Thoracic aorta (tissue), 2 donors: ENCODE measurements at regions not wholly inside any gene's neighbourhood (a gene's known extent, or its start where the extent isn't known, plus 50 kb on each side); places are given as distances from the start of the nearest gene placed in this dataset.

Source experiments
- ATAC-seq: fragments of 150-250 bp; one replicate; pipeline ENCODE4 v1.8.0; 2017; ENCODE audit warnings: low read depth; ENCODE audit not compliant: insufficient number of reproducible peaks, low FRiP score
- DNase-seq: peaks from one replicate; pipeline ENCODE4 v3.0.0-alpha.2; 2020; ENCODE audit warnings: low spot score
- H3K27ac ChIP-seq, 2 donors: fragments of 200-600 bp; sonication (generic); 1 replicate in 1 of 2; 2 replicates in 1 of 2; pipeline ENCODE4 v1.5.1; 2016; ENCODE audit warnings: mild to moderate bottlenecking in 2 of 2, moderate library complexity in 2 of 2
- H3K27me3 ChIP-seq: fragments of 200-600 bp; sonication (generic); replicated peaks from 2 replicates; pipeline ENCODE4 v1.6.0; 2016; ENCODE audit warnings: mild to moderate bottlenecking; ENCODE audit not compliant: insufficient read depth
- H3K36me3 ChIP-seq: fragments of 200-600 bp; sonication (generic); one replicate; pipeline ENCODE4 v1.5.1; 2016
- H3K4me1 ChIP-seq, 2 donors: fragments of 200-600 bp; sonication (generic); 1 replicate in 1 of 2; 2 replicates in 1 of 2; pipeline versions ENCODE4 v1.5.1 to v1.6.0; 2016; ENCODE audit warnings: low read depth in 2 of 2, mild to moderate bottlenecking in 1 of 2; ENCODE audit not compliant: control insufficient read depth in 1 of 2
- H3K4me3 ChIP-seq: fragments of 200-600 bp; sonication (generic); 2 replicates; pipeline ENCODE4 v1.5.1; 2016; ENCODE audit warnings: mild to moderate bottlenecking
- H3K9me3 ChIP-seq: fragments of 200-600 bp; sonication (generic); 2 replicates; pipeline ENCODE4 v1.5.1; 2016
- TF ChIP-seq, protein P1 (sequence below): fragments of 200-600 bp; sonication (generic); IDR thresholded peaks from one replicate; pipeline ENCODE4 v1.5.1; 2019; ENCODE audit warnings: antibody characterized with exemption

DNA sequence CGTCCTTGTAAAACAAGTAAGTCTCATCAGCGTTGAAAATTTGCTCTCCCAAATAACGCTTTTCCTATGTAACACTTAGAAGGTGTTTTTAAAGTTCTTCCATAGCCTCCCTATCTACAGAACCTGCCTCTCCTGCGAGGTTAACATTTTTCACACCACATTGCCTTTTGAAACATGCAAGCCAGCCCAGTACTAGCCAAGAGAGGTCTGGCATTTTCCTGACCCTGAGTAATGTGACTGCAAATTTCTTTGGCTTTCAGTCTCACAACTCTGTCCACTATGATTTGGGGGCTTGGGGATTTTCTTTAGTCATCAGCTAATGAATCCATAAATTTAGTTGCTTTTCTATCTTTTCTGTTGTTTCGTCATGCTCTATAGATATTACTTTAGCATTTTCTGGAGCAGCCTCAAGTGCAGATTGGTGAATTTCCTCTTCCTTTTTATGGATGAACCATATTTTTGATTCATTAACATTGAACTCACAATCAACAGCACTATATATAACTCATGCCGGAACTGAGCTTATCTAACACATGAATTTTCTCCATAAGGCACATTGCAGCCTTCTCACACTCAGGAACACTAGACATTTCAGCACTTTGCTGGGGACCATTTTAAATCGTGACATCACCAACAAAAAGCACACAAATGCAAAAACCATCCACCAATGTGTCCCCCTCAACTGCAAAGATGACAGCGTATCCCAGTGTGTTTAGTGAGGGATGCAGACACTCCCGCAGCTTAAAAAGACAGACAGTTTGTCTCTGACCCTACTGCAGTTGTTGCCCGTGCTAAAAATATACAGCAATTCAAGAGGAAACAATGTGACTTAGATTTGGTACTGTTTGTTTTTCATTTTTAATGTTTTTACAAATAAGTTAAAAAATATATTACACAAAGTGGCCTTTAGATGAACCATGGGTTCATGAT is 77.2 kb upstream of the SPATA31C2 start:
- H3K36me3 ChIP-seq, result no peaks in the 10 kb centered on the region
- no peaks in the 10 kb centered on the region for H3K9me3 ChIP-seq
- TF ChIP-seq, protein P1, sequence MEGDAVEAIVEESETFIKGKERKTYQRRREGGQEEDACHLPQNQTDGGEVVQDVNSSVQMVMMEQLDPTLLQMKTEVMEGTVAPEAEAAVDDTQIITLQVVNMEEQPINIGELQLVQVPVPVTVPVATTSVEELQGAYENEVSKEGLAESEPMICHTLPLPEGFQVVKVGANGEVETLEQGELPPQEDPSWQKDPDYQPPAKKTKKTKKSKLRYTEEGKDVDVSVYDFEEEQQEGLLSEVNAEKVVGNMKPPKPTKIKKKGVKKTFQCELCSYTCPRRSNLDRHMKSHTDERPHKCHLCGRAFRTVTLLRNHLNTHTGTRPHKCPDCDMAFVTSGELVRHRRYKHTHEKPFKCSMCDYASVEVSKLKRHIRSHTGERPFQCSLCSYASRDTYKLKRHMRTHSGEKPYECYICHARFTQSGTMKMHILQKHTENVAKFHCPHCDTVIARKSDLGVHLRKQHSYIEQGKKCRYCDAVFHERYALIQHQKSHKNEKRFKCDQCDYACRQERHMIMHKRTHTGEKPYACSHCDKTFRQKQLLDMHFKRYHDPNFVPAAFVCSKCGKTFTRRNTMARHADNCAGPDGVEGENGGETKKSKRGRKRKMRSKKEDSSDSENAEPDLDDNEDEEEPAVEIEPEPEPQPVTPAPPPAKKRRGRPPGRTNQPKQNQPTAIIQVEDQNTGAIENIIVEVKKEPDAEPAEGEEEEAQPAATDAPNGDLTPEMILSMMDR, result no peak
- no peak for DNase-seq
- no peak overlapping the region for H3K27ac ChIP-seq
- H3K4me3 ChIP-seq, result no peak overlapping the region
- H3K27me3 ChIP-seq, result no peaks in the 10 kb centered on the region
- H3K4me1 ChIP-seq, result peaks cover 5 to 16% of the 10 kb centered on the region in 2 donors
- ATAC-seq, result no peak

DNA sequence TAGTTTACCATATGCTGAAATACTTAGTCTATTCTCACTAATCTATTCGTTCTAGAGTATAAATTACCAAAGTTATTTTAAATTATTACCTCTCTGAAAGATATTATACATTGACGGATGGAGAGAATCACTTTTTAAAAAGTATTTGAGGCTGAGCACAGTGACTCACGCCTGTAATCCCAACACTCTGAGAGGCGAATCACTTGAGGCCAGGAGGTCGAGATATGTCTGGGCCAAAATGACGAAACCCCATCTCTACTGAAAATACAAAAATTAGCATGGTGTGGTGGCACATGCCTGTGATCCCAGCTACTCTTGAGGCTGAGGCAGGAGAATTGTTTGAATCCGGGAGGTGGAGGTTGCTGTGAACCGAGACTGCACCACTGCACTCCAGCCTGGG is 64.0 kb upstream of the SPATA31C2 start:
- H3K4me1 ChIP-seq, result peaks cover 6 to 13% of the 10 kb centered on the region in 2 donors
- no peaks in the 10 kb centered on the region for H3K36me3 ChIP-seq
- H3K4me3 ChIP-seq, result no peak overlapping the region
- no peaks in the 10 kb centered on the region for H3K9me3 ChIP-seq
- H3K27me3 ChIP-seq, result no peaks in the 10 kb centered on the region
- TF ChIP-seq, protein P1, result no peak
- H3K27ac ChIP-seq, result no peak overlapping the region
- no peak for ATAC-seq
- no peak for DNase-seq

DNA sequence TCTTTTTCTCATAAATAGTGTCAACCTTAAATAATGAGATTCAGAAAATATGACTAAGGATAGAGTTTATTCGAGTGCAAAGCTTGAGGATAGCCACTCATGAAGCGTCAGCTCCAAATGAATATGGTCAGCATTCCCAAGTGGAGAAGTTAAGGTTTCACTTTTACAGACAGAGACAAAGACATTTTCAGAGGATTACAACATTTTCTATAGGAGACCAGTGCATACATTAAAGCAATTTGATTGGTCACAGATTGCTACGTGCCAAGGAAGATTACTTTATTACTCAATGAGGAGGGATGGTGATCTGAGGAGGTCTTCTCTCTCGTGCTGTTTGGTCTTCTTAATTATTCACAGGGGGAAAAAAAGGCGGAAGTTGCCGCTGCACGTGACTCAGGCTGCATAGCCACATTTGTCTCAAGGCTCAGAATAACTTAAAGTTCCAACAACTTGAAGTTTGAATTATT is 60.1 kb upstream of the SPATA31C2 start:
- Histone ChIP-seq H3K27me3 (no peaks in the 10 kb centered on the region), H3K27ac (peak overlapping the region in 1 of 2 donors; percentile 36), H3K36me3 (no peaks in the 10 kb centered on the region), H3K4me1 (peaks cover 14 to 34% of the 10 kb centered on the region in 2 donors), H3K4me3 (peak overlapping the region; percentile 60), H3K9me3 (no peaks in the 10 kb centered on the region)
- ATAC-seq, result no peak
- no peak for DNase-seq
- TF ChIP-seq, protein P1, result no peak

DNA sequence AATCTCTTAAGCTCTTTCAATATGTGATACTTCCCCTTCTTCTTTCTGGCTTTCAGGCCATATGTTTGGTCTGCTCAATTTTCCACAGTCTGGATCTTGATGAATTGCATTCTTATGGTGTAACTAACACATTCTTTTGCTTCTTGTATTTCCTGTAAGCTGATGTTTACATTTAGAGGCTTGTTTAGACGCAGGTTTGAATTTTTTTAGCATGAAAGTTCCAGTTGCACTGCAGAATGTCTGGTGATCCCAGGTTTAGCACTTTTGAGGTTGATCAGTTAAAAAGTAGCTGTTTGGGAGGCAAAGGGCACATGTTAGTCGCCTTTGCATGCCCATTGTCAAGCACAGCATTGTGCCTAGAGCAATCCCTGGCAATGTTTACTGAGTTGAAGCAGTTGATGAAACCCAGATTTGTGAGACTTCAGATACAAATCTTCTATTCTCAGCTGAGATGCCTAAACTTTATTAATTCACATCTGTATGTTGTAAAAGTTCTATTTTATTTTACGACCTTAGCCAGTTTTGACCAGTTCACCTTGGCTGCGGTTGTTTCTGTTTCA is 59.6 kb upstream of the SPATA31C2 start:
- peak overlapping the region in 1 of 2 donors; percentile 36 for H3K27ac ChIP-seq
- H3K27me3 ChIP-seq, result no peaks in the 10 kb centered on the region
- ATAC-seq (no peak), DNase-seq (no peak)
- TF ChIP-seq, protein P1, result no peak
- H3K4me3 ChIP-seq, result peak overlapping the region; percentile 60
- H3K4me1 ChIP-seq, result peaks cover 14 to 38% of the 10 kb centered on the region in 2 donors
- H3K9me3 ChIP-seq, result no peaks in the 10 kb centered on the region
- no peaks in the 10 kb centered on the region for H3K36me3 ChIP-seq

DNA sequence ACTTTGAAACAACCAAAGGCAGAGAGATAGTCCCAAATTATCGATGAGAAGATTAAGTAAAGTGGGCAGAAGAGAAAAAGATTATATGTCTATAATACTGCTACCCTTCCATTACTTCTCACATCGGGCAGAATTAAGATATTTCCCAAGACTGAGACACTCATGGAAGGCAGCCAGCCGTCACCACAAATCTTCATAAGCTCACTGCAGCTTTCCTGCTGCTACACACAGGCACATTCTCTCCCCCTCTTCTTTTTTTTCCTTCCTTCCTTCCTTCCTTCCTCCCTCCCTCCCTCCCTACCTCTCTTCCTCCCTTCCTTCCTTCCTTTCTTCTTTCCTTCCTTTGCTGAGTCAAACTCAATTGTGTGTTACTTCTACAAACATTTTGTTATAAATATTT is 58.7 kb upstream of the SPATA31C2 start:
- peaks cover 14 to 40% of the 10 kb centered on the region in 2 donors for H3K4me1 ChIP-seq
- no peak overlapping the region for H3K27ac ChIP-seq
- no peak for DNase-seq
- TF ChIP-seq, protein P1, result no peak
- H3K4me3 ChIP-seq, result no peak overlapping the region
- H3K36me3 ChIP-seq, result no peaks in the 10 kb centered on the region
- no peaks in the 10 kb centered on the region for H3K27me3 ChIP-seq
- ATAC-seq, result no peak
- H3K9me3 ChIP-seq, result no peaks in the 10 kb centered on the region
